Hepatocyte (in vitro differentiated cells): ENCODE measurements at regions not wholly inside any gene's neighbourhood (a gene's known extent, or its start where the extent isn't known, plus 50 kb on each side); places are given as distances from the start of the nearest gene placed in this dataset.
A peak's percentile ranks its signal among the peaks of the same experiment; 100 is the strongest.

Experiments used
- DNase-seq: peaks from one replicate; pipeline ENCODE4 v3.0.0-alpha.2; 2016; ENCODE audit warnings: low spot score
- H2AFZ ChIP-seq: fragments of 200-600 bp; sonication (generic); 2 replicates; pipeline ENCODE4 v1.6.0; 2016; ENCODE audit warnings: antibody characterized with exemption, mild to moderate bottlenecking
- H3K27ac ChIP-seq: fragments of 200-600 bp; sonication (generic); 2 replicates; pipeline ENCODE4 v1.5.1; 2016; ENCODE audit warnings: mild to moderate bottlenecking
- H3K27me3 ChIP-seq: fragments of 200-600 bp; sonication (generic); 2 replicates; pipeline ENCODE4 v1.6.1; 2016
- H3K36me3 ChIP-seq: fragments of 200-600 bp; sonication (generic); replicated peaks from 2 replicates; pipeline ENCODE4 v1.5.1; 2016; ENCODE audit warnings: low read depth; ENCODE audit not compliant: insufficient read depth
- H3K4me1 ChIP-seq: fragments of 200-600 bp; sonication (generic); 2 replicates; pipeline ENCODE4 v1.5.1; 2016; ENCODE audit warnings: mild to moderate bottlenecking, moderate library complexity; ENCODE audit not compliant: insufficient read depth
- H3K4me2 ChIP-seq: fragments of 200-600 bp; sonication (generic); 2 replicates; pipeline ENCODE4 v1.6.0; 2016
- H3K4me3 ChIP-seq: fragments of 200-600 bp; sonication (generic); 2 replicates; pipeline ENCODE4 v1.5.1; 2016; ENCODE audit warnings: mild to moderate bottlenecking
- H3K79me2 ChIP-seq: fragments of 200-600 bp; sonication (generic); 2 replicates; pipeline ENCODE4 v1.6.0; 2017; ENCODE audit warnings: mild to moderate bottlenecking
- H3K9me2 ChIP-seq: fragments of 200-600 bp; sonication (generic); replicated peaks from 2 replicates; pipeline ENCODE4 v1.6.0; 2017; ENCODE audit warnings: mild to moderate bottlenecking; ENCODE audit not compliant: insufficient read depth
- H3K9me3 ChIP-seq: fragments of 200-600 bp; sonication (generic); 2 replicates; pipeline ENCODE4 v1.5.1; 2016; ENCODE audit warnings: low read depth, mild to moderate bottlenecking
- H4K20me1 ChIP-seq: fragments of 200-600 bp; sonication (generic); 2 replicates; pipeline ENCODE4 v1.6.0; 2016; ENCODE audit warnings: mild to moderate bottlenecking; ENCODE audit not compliant: insufficient read depth, poor library complexity, severe bottlenecking
- CTCF ChIP-seq: fragments of 200-600 bp; sonication (generic); IDR thresholded peaks from 2 replicates; pipeline ENCODE4 v1.5.1; 2016; ENCODE audit warnings: antibody characterized with exemption, mild to moderate bottlenecking; ENCODE audit not compliant: poor library complexity
- EZH2 ChIP-seq: fragments of 200-600 bp; sonication (generic); IDR thresholded peaks from 2 replicates; pipeline ENCODE4 v1.6.1; 2016; ENCODE audit warnings: antibody characterized with exemption, mild to moderate bottlenecking, borderline replicate concordance
- EZH2phosphoT487 ChIP-seq: fragments of 200-600 bp; sonication (generic); IDR thresholded peaks from one replicate; pipeline ENCODE4 v1.6.1; 2018; ENCODE audit warnings: antibody characterized with exemption, mild to moderate bottlenecking, low read depth, moderate library complexity; ENCODE audit not compliant: unreplicated experiment, severe bottlenecking
- WGBS: methylation state at CpG from one replicate; pipeline ENCODE4 v1.1.6; 2016; ENCODE audit warnings: low lambda C conversion rate; ENCODE audit errors: missing lambda C conversion rate; 5-methylcytosine and 5-hydroxymethylcytosine counted together

- Histone ChIP-seq H3K27me3 (no peaks in the 10 kb centered on the region), H3K9me2 (no peaks in the 10 kb centered on the region), H3K79me2 (no peaks in the 10 kb centered on the region), H3K4me3 (no peak overlapping the region), H3K27ac (no peak overlapping the region), H3K4me2 (peak overlapping the region; percentile 32), H3K36me3 (no peaks in the 10 kb centered on the region), H2AFZ (no peak overlapping the region), H4K20me1 (no peaks in the 10 kb centered on the region), H3K4me1 (peaks cover 14% of the 10 kb centered on the region), H3K9me3 (no peaks in the 10 kb centered on the region)
- TF ChIP-seq EZH2: no peak
- TF ChIP-seq EZH2phosphoT487: no peak
- no peak for TF ChIP-seq CTCF
- DNase-seq: peak; percentile 28
- 55% methylated on average over 5 of the region's 5 CpGs for WGBS
Measured at GRCh38 chr12:98224584-98225221, 290.7 kb upstream of the TMPO start.

- Histone ChIP-seq H3K9me3 (no peaks in the 10 kb centered on the region), H3K36me3 (no peaks in the 10 kb centered on the region), H3K27ac (no peak overlapping the region), H3K79me2 (no peaks in the 10 kb centered on the region), H3K27me3 (no peaks in the 10 kb centered on the region), H3K4me1 (peaks cover 14% of the 10 kb centered on the region), H2AFZ (no peak overlapping the region), H4K20me1 (no peaks in the 10 kb centered on the region), H3K4me3 (no peak overlapping the region), H3K9me2 (no peaks in the 10 kb centered on the region), H3K4me2 (no peak overlapping the region)
- no peak for DNase-seq
- 92% methylated on average over 6 of the region's 6 CpGs for WGBS
- TF ChIP-seq CTCF (peak; percentile 12), EZH2phosphoT487 (no peak), EZH2 (no peak)
Measured at GRCh38 chr12:98227162-98227561, 288.2 kb upstream of the TMPO start.

GRCh38 chr12:98228683-98229539, 286.5 kb upstream of the TMPO start:
- Histone ChIP-seq H3K36me3 (no peaks in the 10 kb centered on the region), H3K4me2 (no peak overlapping the region), H3K9me3 (no peaks in the 10 kb centered on the region), H3K79me2 (no peaks in the 10 kb centered on the region), H3K9me2 (no peaks in the 10 kb centered on the region), H3K4me1 (peaks cover 14% of the 10 kb centered on the region), H3K4me3 (no peak overlapping the region), H3K27me3 (no peaks in the 10 kb centered on the region), H4K20me1 (no peaks in the 10 kb centered on the region), H3K27ac (no peak overlapping the region), H2AFZ (no peak overlapping the region)
- 64% methylated on average over 8 of the region's 8 CpGs for WGBS
- TF ChIP-seq EZH2 (no peak), EZH2phosphoT487 (no peak), CTCF (no peak)
- no peak for DNase-seq
